ENCODE measurements at regions not wholly inside any gene's neighbourhood (a gene's known extent, or its start where the extent isn't known, plus 50 kb on each side); places are given as distances from the start of the nearest gene placed in this dataset.
"Not testable (repeated sequence)": the region's sequence is repeated elsewhere in the genome, so short reads cannot be mapped to it uniquely, and the experiment has no call there.

DNA sequence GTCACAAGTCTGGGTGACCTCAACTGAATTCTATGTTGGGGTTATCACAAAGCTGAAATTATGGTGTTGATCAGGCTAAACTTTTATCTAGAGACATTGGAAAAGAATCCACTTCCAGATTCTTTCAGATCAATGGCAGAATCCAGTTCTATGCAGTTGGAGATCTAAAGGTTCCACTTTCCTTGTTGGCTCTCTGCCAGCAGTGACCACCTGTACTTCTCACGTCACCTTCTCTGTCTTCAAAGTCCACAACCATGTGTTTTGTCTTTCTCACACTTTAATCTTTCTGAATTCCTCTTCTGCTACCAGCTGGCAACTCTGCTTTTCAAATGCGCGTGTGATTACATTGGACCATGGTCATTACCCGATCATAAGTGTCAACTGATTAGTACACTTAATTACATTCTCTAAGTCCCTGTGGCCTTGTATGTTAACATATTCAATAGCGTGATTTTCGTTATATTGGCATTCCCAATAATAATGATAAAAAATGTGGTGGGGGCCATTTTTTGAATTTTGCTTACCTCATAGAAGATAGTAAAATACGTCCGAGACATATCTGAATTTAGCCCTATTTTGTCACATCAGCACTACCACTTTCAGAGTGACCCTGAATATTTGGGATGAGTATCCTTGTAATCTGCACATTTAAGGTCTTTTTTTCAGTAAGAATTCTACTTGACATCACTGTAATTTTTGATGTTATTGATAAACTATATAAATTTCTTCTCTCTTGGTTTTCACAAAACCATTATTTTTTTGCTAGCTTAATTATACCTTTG lies 73.7 kb upstream of the PRDM9 start:
- no peak for DNase-seq (ENCODE audit: low read depth)
- H3K4me3 ChIP-seq (ENCODE audit: control insufficient read depth, low read depth, low read length), result no peak overlapping the region
- TF ChIP-seq, protein P1, sequence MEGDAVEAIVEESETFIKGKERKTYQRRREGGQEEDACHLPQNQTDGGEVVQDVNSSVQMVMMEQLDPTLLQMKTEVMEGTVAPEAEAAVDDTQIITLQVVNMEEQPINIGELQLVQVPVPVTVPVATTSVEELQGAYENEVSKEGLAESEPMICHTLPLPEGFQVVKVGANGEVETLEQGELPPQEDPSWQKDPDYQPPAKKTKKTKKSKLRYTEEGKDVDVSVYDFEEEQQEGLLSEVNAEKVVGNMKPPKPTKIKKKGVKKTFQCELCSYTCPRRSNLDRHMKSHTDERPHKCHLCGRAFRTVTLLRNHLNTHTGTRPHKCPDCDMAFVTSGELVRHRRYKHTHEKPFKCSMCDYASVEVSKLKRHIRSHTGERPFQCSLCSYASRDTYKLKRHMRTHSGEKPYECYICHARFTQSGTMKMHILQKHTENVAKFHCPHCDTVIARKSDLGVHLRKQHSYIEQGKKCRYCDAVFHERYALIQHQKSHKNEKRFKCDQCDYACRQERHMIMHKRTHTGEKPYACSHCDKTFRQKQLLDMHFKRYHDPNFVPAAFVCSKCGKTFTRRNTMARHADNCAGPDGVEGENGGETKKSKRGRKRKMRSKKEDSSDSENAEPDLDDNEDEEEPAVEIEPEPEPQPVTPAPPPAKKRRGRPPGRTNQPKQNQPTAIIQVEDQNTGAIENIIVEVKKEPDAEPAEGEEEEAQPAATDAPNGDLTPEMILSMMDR (conservative IDR thresholded peaks at IDR 0.05; ENCODE audit: control insufficient read depth, insufficient read depth, low read depth, low read length), result no peak

DNA sequence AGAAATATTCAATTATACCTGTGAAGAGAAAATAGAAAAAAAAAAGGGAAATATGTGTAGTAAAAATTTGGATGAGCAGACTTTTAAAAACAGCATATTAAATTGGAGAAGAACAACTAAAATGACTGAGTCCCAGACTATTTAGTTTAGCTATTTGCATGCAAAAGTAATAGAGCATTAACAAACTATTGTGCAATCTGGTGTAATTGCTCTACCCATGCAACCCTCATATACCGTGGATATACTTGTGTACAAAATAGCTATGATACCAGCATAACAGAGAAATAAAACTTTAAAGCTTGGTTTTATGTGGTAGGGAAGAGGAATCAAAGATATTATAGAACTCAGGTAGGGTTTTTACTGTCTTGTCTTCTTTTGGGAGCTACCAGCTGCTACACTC lies 78.7 kb upstream of the PRDM9 start:
- TF ChIP-seq, protein P1 (conservative IDR thresholded peaks at IDR 0.05; ENCODE audit: control insufficient read depth, insufficient read depth, low read depth, low read length), result no peak
- no peak for DNase-seq (ENCODE audit: low read depth)
- H3K4me3 ChIP-seq (ENCODE audit: control insufficient read depth, low read depth, low read length), result no peak overlapping the region

DNA sequence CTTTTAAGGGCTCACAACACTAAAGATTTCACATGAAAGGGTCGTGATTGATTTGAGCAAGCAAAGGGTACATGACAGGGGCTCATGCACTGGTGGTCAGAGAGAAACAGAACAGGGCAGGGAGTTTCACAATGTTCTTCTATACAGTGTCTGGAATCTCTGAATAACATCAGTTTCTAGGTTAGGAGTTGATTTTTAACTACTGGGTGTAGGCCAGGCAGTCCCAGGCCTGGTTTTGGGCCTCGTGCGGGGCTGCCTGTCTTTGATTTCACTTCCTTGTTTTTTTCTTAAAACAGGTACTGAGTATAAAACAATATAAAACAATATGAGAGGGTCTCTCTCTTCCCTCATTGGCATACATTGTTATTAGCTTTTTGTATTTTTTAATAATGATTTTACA lies 87.2 kb upstream of the PRDM9 start:
- DNase-seq (ENCODE audit: low read depth); H3K4me3 ChIP-seq (ENCODE audit: control insufficient read depth, low read depth, low read length): not testable (repeated sequence)

DNA sequence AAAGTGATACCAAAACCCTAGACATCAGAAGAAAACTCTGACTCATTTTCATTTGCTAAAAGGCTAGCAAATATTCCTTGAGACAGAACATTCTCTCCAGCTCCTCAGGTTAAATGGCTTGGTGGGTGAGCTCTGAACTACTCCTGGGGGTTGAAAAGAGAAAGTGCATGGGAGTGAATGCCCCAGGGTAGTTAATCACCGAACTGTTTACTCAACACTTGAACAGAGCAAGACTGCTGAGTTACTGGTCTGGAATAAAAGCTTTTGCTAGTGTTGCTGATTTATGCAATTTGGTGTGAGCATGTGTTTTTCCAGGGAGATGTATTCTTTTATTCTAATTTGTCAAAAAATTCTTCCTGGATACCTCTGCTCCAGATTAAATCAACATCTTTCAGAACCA lies 88.3 kb upstream of the PRDM9 start:
- no peak overlapping the region for H3K4me3 ChIP-seq (ENCODE audit: control insufficient read depth, low read depth, low read length)
- TF ChIP-seq, protein P1 (conservative IDR thresholded peaks at IDR 0.05; ENCODE audit: control insufficient read depth, insufficient read depth, low read depth, low read length), result no peak
- DNase-seq (ENCODE audit: low read depth), result peak; percentile 7

DNA sequence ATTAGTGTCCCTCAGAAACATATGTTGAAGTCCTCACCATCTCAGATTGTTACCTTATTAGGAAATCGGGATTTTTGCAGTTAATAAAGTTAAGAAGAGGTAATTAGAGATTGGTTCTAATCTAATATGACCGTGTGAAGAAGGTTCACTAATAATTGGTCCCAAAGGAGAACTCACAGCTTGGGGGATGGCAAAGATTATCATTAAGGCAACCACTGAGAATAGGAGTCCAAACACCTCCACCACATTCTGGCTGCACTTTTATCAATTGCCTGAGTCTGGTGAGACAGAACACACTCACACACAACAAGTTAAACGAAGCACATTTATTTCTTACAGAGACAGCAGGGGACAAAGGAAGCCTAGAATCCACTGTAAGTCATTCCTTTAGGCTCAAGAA lies 94.9 kb upstream of the PRDM9 start:
- DNase-seq (ENCODE audit: low read depth), result no peak
- TF ChIP-seq, protein P1 (conservative IDR thresholded peaks at IDR 0.05; ENCODE audit: control insufficient read depth, insufficient read depth, low read depth, low read length), result no peak
- no peak overlapping the region for H3K4me3 ChIP-seq (ENCODE audit: control insufficient read depth, low read depth, low read length)

DNA sequence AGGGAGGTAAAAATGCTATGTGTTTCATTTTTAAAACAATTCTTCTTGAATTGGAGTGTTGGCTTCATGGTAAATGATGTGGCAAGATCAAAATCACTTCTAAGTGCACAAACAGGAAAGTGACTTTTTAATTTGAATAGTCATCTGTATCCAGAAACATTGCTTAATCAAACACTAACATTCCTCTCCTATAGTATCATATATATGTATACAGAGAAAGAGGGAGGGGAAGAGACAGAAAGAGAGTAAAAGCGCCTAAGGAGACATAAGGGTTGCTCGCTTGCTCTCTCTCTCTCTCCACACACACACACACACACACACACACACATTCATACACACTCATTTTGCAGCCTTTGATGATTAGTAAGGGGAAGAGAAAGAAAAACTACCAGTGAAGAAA lies 95.4 kb upstream of the PRDM9 start:
- TF ChIP-seq, protein P1 (conservative IDR thresholded peaks at IDR 0.05; ENCODE audit: control insufficient read depth, insufficient read depth, low read depth, low read length), result no peak
- no peak overlapping the region for H3K4me3 ChIP-seq (ENCODE audit: control insufficient read depth, low read depth, low read length)
- peak; percentile 18 for DNase-seq (ENCODE audit: low read depth)

DNA sequence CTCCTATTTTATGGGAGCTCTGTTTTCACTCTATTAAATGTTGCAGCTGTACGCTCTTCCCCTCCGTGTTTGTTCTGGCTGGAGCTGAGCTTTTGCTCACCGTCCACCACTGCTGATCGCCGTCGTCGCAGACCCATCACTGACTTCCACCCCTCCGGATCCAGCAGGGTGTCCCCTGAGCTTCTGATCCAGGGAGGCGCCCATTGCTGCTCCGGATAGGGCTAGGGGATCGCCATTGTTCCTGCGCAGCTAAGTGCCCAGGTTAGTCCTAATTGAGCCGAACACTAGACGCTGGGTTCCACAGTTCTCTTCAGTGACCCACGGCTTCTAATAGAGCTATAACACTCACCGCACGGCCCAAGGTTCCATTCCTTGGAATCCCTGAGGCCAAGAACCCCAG lies 96.2 kb upstream of the PRDM9 start:
- no peak for DNase-seq (ENCODE audit: low read depth)
- TF ChIP-seq, protein P1 (conservative IDR thresholded peaks at IDR 0.05; ENCODE audit: control insufficient read depth, insufficient read depth, low read depth, low read length), result no peak
- no peak overlapping the region for H3K4me3 ChIP-seq (ENCODE audit: control insufficient read depth, low read depth, low read length)

DNA sequence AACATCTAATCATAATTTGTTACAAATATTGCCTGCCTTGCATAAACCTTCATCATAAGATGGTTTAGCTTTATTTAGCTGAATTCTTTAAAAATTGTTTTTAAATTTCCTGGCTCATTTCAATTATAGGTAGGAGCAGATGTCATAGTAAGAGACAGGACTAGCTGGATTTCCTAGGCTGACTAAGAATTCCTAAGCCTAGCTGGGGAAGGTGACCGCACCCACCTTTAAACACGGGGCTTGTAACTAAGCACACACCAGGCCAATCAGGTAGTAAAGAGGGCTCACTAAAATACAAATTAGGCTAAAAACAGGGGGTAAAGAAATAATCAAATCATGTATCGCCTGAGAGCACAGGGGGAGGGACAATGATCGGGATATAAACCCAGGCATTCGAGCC lies 96.6 kb upstream of the PRDM9 start:
- not testable (repeated sequence) for H3K4me3 ChIP-seq (ENCODE audit: control insufficient read depth, low read depth, low read length); DNase-seq (ENCODE audit: low read depth)
